Osteoblast (primary cell): ENCODE measurements at regions not wholly inside any gene's neighbourhood (a gene's known extent, or its start where the extent isn't known, plus 50 kb on each side); places are given as distances from the start of the nearest gene placed in this dataset.

ENCODE experiments used
- DNase-seq: peaks from one replicate; pipeline ENCODE4 v3.0.0; 2011; ENCODE audit warnings: low spot score, mixed read lengths; ENCODE audit not compliant: insufficient read length; ENCODE audit errors: missing footprints
- H2AFZ ChIP-seq: 2 replicates; pipeline ENCODE4 v1.6.0; 2011; ENCODE audit warnings: mild to moderate bottlenecking, low read length
- H3K27ac ChIP-seq: 2 replicates; pipeline ENCODE4 v1.5.1; 2011; ENCODE audit warnings: mild to moderate bottlenecking, low read depth, low read length, moderate library complexity
- H3K27me3 ChIP-seq: 2 replicates; pipeline ENCODE4 v1.6.0; 2012; ENCODE audit warnings: mild to moderate bottlenecking, control low read depth, inconsistent platforms, low read length, moderate library complexity; ENCODE audit not compliant: insufficient read depth
- H3K36me3 ChIP-seq: 2 replicates; pipeline ENCODE4 v1.5.1; 2011; ENCODE audit warnings: mild to moderate bottlenecking, low read length, control low read depth, moderate library complexity; ENCODE audit not compliant: insufficient read depth
- H3K4me1 ChIP-seq: 2 replicates; pipeline ENCODE4 v1.5.1; 2011; ENCODE audit warnings: mild to moderate bottlenecking, low read length, control low read depth, moderate library complexity; ENCODE audit not compliant: insufficient read depth
- H3K4me2 ChIP-seq: 2 replicates; pipeline ENCODE4 v1.6.0; 2011; ENCODE audit warnings: mild to moderate bottlenecking, low read length; ENCODE audit not compliant: insufficient read depth
- H3K4me3 ChIP-seq: fragments of 200-600 bp; sonication (generic); 3 replicates; pipeline ENCODE4 v1.5.1; 2012; ENCODE audit warnings: mild to moderate bottlenecking, low read length, inconsistent platforms; ENCODE audit not compliant: insufficient read depth
- H3K79me2 ChIP-seq: 2 replicates; pipeline ENCODE4 v1.6.0; 2012; ENCODE audit warnings: mild to moderate bottlenecking, low read length, control low read depth, inconsistent platforms; ENCODE audit not compliant: insufficient read depth
- H3K9me3 ChIP-seq: 2 replicates; pipeline ENCODE4 v1.5.1; 2011; ENCODE audit warnings: low read depth, low read length, control low read depth
- H4K20me1 ChIP-seq: 2 replicates; pipeline ENCODE4 v1.6.0; 2012; ENCODE audit warnings: mild to moderate bottlenecking, low read length, control low read depth; ENCODE audit not compliant: insufficient read depth
- TF ChIP-seq, protein P1 (sequence below): IDR thresholded peaks from 2 replicates; pipeline ENCODE4 v1.5.1; 2011; ENCODE audit warnings: mild to moderate bottlenecking, low read depth, low read length, moderate library complexity; ENCODE audit errors: extremely low read depth

DNA sequence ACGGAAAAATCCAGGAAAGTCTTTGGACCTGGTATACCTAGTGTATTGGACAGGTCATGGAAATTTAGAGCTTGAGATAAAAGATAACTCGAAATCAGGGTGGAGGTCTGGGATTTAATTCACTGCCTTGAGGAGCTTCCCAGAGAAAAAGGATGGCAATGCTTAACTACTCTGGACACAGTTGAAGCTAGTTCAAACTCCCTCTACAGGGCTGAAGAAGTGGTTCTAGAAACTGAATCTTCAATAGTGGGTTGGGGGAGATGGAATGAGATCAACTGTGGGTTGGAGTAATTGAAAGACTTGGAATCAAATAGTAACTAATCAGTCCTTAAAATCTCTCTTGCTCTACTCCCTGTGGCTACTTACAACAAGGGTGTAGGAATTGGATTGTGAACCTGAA, 600.1 kb downstream of the IRS1 start:
- no peaks in the 10 kb centered on the region for H4K20me1 ChIP-seq
- no peaks in the 10 kb centered on the region for H3K79me2 ChIP-seq
- TF ChIP-seq, protein P1, sequence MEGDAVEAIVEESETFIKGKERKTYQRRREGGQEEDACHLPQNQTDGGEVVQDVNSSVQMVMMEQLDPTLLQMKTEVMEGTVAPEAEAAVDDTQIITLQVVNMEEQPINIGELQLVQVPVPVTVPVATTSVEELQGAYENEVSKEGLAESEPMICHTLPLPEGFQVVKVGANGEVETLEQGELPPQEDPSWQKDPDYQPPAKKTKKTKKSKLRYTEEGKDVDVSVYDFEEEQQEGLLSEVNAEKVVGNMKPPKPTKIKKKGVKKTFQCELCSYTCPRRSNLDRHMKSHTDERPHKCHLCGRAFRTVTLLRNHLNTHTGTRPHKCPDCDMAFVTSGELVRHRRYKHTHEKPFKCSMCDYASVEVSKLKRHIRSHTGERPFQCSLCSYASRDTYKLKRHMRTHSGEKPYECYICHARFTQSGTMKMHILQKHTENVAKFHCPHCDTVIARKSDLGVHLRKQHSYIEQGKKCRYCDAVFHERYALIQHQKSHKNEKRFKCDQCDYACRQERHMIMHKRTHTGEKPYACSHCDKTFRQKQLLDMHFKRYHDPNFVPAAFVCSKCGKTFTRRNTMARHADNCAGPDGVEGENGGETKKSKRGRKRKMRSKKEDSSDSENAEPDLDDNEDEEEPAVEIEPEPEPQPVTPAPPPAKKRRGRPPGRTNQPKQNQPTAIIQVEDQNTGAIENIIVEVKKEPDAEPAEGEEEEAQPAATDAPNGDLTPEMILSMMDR, result no peak
- no peaks in the 10 kb centered on the region for H3K4me1 ChIP-seq
- no peaks in the 10 kb centered on the region for H3K9me3 ChIP-seq
- no peaks in the 10 kb centered on the region for H3K27me3 ChIP-seq
- no peak overlapping the region for H3K4me2 ChIP-seq
- H3K27ac ChIP-seq, result no peak overlapping the region
- H3K36me3 ChIP-seq, result no peaks in the 10 kb centered on the region
- DNase-seq, result no peak
- no peak overlapping the region for H2AFZ ChIP-seq
- no peak overlapping the region for H3K4me3 ChIP-seq

DNA sequence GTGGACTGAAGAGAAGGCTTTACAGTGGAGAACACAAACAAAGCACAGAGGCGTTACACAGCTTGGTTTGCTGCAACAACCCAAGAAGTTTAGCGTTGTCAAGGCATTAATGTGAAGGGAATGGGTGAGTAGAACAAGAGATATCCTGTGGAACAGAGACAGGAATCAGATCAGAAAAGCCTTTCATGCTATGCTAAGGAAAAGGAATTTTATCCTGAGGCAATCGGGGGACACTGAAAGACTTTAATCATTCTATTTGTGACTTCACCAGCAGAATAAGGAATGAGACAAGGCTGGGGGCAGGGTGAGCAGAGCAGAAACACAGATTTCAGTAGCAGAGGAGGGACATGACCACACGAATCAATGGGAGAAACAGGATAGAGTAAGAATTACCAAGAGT, 600.7 kb downstream of the IRS1 start:
- no peak for DNase-seq
- H3K79me2 ChIP-seq, result no peaks in the 10 kb centered on the region
- TF ChIP-seq, protein P1, result no peak
- H3K9me3 ChIP-seq, result no peaks in the 10 kb centered on the region
- H3K27ac ChIP-seq, result no peak overlapping the region
- H3K4me2 ChIP-seq, result no peak overlapping the region
- H3K36me3 ChIP-seq, result no peaks in the 10 kb centered on the region
- H3K4me1 ChIP-seq, result no peaks in the 10 kb centered on the region
- no peak overlapping the region for H3K4me3 ChIP-seq
- H4K20me1 ChIP-seq, result no peaks in the 10 kb centered on the region
- no peaks in the 10 kb centered on the region for H3K27me3 ChIP-seq
- no peak overlapping the region for H2AFZ ChIP-seq

DNA sequence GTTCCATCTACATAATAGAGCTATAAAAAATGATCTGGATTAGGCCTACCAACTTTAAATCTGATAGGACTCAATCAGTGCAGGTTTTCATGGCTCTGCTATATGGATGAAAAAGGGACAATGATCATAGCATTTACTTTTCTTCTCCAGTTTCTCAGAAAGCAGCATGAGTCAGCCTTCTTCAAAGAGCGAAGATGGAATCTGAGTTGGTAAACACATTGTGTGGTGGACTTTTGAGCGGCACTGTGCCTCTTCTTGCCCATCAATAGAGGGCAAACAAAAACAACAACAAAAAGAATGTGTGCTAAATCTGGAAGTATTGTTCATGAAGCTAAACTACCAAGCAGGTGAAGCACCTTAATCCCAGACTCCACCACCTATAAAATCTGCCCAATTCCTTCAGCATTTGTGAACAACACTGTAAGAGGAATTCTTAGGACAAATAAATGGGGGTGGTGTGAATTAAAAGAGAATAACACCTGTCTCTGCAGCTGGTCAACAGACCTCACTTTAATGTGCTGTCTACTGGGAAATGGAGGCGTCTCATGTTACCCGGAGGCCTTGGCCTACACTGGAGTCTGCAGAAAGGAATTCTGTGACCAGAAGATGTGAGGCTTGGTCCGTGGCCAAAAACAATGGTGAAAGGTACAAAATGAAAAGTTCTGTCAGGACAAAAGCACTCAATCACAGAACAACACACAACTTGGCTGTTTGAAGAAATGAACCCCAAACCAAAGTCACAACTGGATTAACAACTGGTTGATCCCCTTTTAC, 609.0 kb downstream of the IRS1 start:
- H3K79me2 ChIP-seq, result no peaks in the 10 kb centered on the region
- no peaks in the 10 kb centered on the region for H4K20me1 ChIP-seq
- no peaks in the 10 kb centered on the region for H3K9me3 ChIP-seq
- TF ChIP-seq, protein P1, result no peak
- H3K4me3 ChIP-seq, result no peak overlapping the region
- no peak overlapping the region for H3K27ac ChIP-seq
- no peak overlapping the region for H3K4me2 ChIP-seq
- no peak overlapping the region for H2AFZ ChIP-seq
- peaks cover 27% of the 10 kb centered on the region for H3K4me1 ChIP-seq
- DNase-seq, result no peak
- no peaks in the 10 kb centered on the region for H3K27me3 ChIP-seq
- H3K36me3 ChIP-seq, result no peaks in the 10 kb centered on the region

DNA sequence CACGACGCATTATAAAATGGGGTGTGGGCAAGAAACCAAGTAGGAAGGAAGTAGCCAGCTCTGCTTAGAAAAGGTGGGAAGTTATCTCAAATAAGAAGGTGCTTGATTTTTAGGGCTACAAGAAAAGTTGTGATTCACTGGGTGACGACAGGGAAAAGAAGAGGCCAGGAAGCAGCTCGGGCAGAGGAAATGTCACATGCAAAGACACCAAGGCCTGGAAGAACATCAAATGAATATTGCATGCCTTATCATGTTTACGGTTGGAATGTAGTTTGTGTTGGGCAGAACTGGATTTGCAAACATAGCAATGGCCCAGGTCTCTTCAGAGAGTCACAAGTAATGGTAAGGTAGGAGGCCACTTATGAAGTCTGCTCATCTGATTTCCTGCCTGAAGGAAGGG, 610.6 kb downstream of the IRS1 start:
- Histone ChIP-seq H4K20me1 (no peaks in the 10 kb centered on the region), H3K4me1 (peaks cover 38% of the 10 kb centered on the region), H3K9me3 (no peaks in the 10 kb centered on the region), H3K4me2 (no peak overlapping the region), H3K4me3 (no peak overlapping the region), H3K36me3 (no peaks in the 10 kb centered on the region), H3K27me3 (no peaks in the 10 kb centered on the region), H2AFZ (no peak overlapping the region), H3K79me2 (no peaks in the 10 kb centered on the region), H3K27ac (no peak overlapping the region)
- DNase-seq, result no peak
- TF ChIP-seq, protein P1, result no peak
